Pulmonary artery endothelial cell (primary cell): ENCODE measurements at regions not wholly inside any gene's neighbourhood (a gene's known extent, or its start where the extent isn't known, plus 50 kb on each side); places are given as distances from the start of the nearest gene placed in this dataset.

ENCODE experiments used
- DNase-seq: peaks from one replicate; pipeline ENCODE4 v3.0.0-alpha.2; 2011; ENCODE audit warnings: low read depth, low spot score

GRCh38 chr16:86970279-86970678, 346.9 kb downstream of the C16orf95 start:
- no peak for DNase-seq

- DNase-seq = no peak
Measured at GRCh38 chr16:86970726-86971125, 346.5 kb downstream of the C16orf95 start.

- DNase-seq = no peak
Measured at GRCh38 chr16:86971251-86971650, 345.9 kb downstream of the C16orf95 start.

- DNase-seq = no peak
Measured at GRCh38 chr16:86974120-86974519, 343.1 kb downstream of the C16orf95 start.

- DNase-seq = peak; percentile 15
Measured at GRCh38 chr16:86975445-86975844, 341.7 kb downstream of the C16orf95 start.

- DNase-seq = no peak
Measured at GRCh38 chr16:86977076-86977676, 340.0 kb downstream of the C16orf95 start.

- DNase-seq = no peak
Measured at GRCh38 chr16:86978445-86979030, 338.7 kb downstream of the C16orf95 start.

GRCh38 chr16:86979061-86979460, 338.1 kb downstream of the C16orf95 start:
- DNase-seq = no peak

- no peak for DNase-seq
Measured at GRCh38 chr16:86979984-86980553, 337.1 kb downstream of the C16orf95 start.

- no peak for DNase-seq
Measured at GRCh38 chr16:86980644-86981043, 336.5 kb downstream of the C16orf95 start.

GRCh38 chr16:86982347-86982596, 334.9 kb downstream of the C16orf95 start:
- DNase-seq = no peak

GRCh38 chr16:86982912-86983311, 334.3 kb downstream of the C16orf95 start:
- no peak for DNase-seq

- no peak for DNase-seq
Measured at GRCh38 chr16:86983621-86984020, 333.6 kb downstream of the C16orf95 start.

- DNase-seq = no peak
Measured at GRCh38 chr16:86984343-86984742, 332.8 kb downstream of the C16orf95 start.

- no peak for DNase-seq
Measured at GRCh38 chr16:86984991-86985647, 332.1 kb downstream of the C16orf95 start.

GRCh38 chr16:86985648-86986015, 331.6 kb downstream of the C16orf95 start:
- DNase-seq = no peak

- no peak for DNase-seq
Measured at GRCh38 chr16:86986136-86986535, 331.1 kb downstream of the C16orf95 start.

GRCh38 chr16:86986809-86987487, 330.2 kb downstream of the C16orf95 start:
- DNase-seq = no peak

- no peak for DNase-seq
Measured at GRCh38 chr16:86987746-86988670, 329.2 kb downstream of the C16orf95 start.

- DNase-seq = no peak
Measured at GRCh38 chr16:86988920-86989696, 328.1 kb downstream of the C16orf95 start.

- DNase-seq = no peak
Measured at GRCh38 chr16:86990451-86990850, 326.7 kb downstream of the C16orf95 start.
